SK-N-SH (cell line): ENCODE measurements at regions not wholly inside any gene's neighbourhood (a gene's known extent, or its start where the extent isn't known, plus 50 kb on each side); places are given as distances from the start of the nearest gene placed in this dataset.
A peak's percentile ranks its signal among the peaks of the same experiment; 100 is the strongest.

ENCODE experiments used
- CTCF ChIA-PET: fragments of 300-600, 350-600 bp; formaldehyde crosslinking; extraction: SDS; loops from one replicate; lab custom pipeline; 2021; lab: Yijun Ruan, JAX
- POLR2A ChIA-PET: fragments of 350-600 bp; sonication (Branson Sonifier 250); formaldehyde crosslinking; extraction: SDS; loops from one replicate; lab custom pipeline; 2020; ENCODE audit warnings: antibody characterized with exemption, inconsistent platforms; lab: Yijun Ruan, JAX
- DNase-seq: peaks from one replicate; pipeline ENCODE4 v3.0.0; 2012
- H2AFZ ChIP-seq: fragments of 200-600 bp; sonication (generic); 2 replicates; pipeline ENCODE4 v1.8.1; 2016; ENCODE audit warnings: antibody characterized with exemption, mild to moderate bottlenecking, low read depth
- H3F3A ChIP-seq: fragments of 200-600 bp; sonication (generic); replicated peaks from 2 replicates; pipeline ENCODE3; 2016; ENCODE audit warnings: antibody characterized with exemption, mild to moderate bottlenecking; ENCODE audit not compliant: insufficient read depth
- H3K27ac ChIP-seq, 2 experiments: fragments of 200-500 bp in 1 of 2; fragments of 200-600 bp in 1 of 2; sonication (Bioruptor generic) in 1 of 2; sonication (generic), shearing (Covaris generic) in 1 of 2; 2 replicates each; pipeline versions ENCODE4 v1.5.1 to v1.6.1; 2014 to 2016; ENCODE audit warnings: low read depth in 2 of 2, inconsistent platforms in 1 of 2, low read length in 1 of 2, mild to moderate bottlenecking in 1 of 2, mixed read lengths in 1 of 2
- H3K27me3 ChIP-seq: fragments of 200-600 bp; sonication (generic), shearing (Covaris generic); 2 replicates; pipeline ENCODE4 v1.6.1; 2016; ENCODE audit warnings: mixed run types; ENCODE audit not compliant: insufficient read depth
- H3K36me3 ChIP-seq, 2 experiments: fragments of 200-500 bp in 1 of 2; fragments of 200-600 bp in 1 of 2; sonication (Bioruptor generic) in 1 of 2; sonication (generic) in 1 of 2; replicated peaks in 1 of 2; 2 replicates each; pipeline versions ENCODE3 to v1.5.1; 2014 to 2016; ENCODE audit warnings: low read length in 1 of 2, mild to moderate bottlenecking in 1 of 2; ENCODE audit not compliant: insufficient read depth in 2 of 2, control insufficient read depth in 1 of 2
- H3K4me1 ChIP-seq, 2 experiments: fragments of 200-500 bp in 1 of 2; fragments of 200-600 bp in 1 of 2; sonication (Bioruptor generic) in 1 of 2; sonication (generic), shearing (Covaris generic) in 1 of 2; 2 replicates each; pipeline versions ENCODE4 v1.5.1 to v1.6.1; 2014 to 2016; ENCODE audit warnings: low read depth in 1 of 2, low read length in 1 of 2, mixed run types in 1 of 2; ENCODE audit not compliant: insufficient read depth in 2 of 2, control insufficient read depth in 1 of 2
- H3K4me2 ChIP-seq: fragments of 200-600 bp; sonication (generic), shearing (Covaris generic); 2 replicates; pipeline ENCODE4 v1.6.1; 2017; ENCODE audit warnings: mixed run types
- H3K4me3 ChIP-seq, 2 experiments: fragments of 200-500 bp in 1 of 2; fragments of 200-600 bp in 1 of 2; sonication (Bioruptor generic) in 1 of 2; sonication (generic), shearing (Covaris generic) in 1 of 2; 2 replicates each; pipeline versions ENCODE4 v1.5.1 to v1.8.1; 2014 to 2016; ENCODE audit warnings: low read depth in 2 of 2, inconsistent platforms in 1 of 2, low read length in 1 of 2, mild to moderate bottlenecking in 1 of 2, mixed read lengths in 1 of 2, moderate library complexity in 1 of 2
- H3K79me2 ChIP-seq: fragments of 200-600 bp; sonication (generic); 2 replicates; pipeline ENCODE4 v1.8.1; 2017; ENCODE audit warnings: mild to moderate bottlenecking; ENCODE audit not compliant: insufficient read depth
- H3K9ac ChIP-seq: fragments of 200-600 bp; sonication (generic); 2 replicates; pipeline ENCODE4 v1.6.1; 2017; ENCODE audit warnings: mixed run types
- H3K9me2 ChIP-seq: fragments of 200-600 bp; sonication (generic); 2 replicates; pipeline ENCODE4 v1.6.1; 2017; ENCODE audit warnings: mixed run types
- H3K9me3 ChIP-seq: fragments of 200-600 bp; sonication (generic); 2 replicates; pipeline ENCODE4 v1.6.1; 2017; ENCODE audit warnings: mixed run types, mild to moderate bottlenecking, moderate library complexity
- H4K20me1 ChIP-seq: fragments of 200-600 bp; sonication (generic); 2 replicates; pipeline ENCODE4 v1.6.1; 2017; ENCODE audit warnings: mild to moderate bottlenecking, mixed run types; ENCODE audit not compliant: insufficient read depth
- ELF1 ChIP-seq: IDR thresholded peaks from 2 replicates; pipeline ENCODE4 v1.4.0; 2012
- EZH2phosphoT487 ChIP-seq: fragments of 200-600 bp; sonication (generic); IDR thresholded peaks from 2 replicates; pipeline ENCODE4 v1.6.1; 2017; ENCODE audit warnings: low read depth, mixed run types, mild to moderate bottlenecking, antibody characterized with exemption, moderate library complexity, borderline replicate concordance
- FOXM1 ChIP-seq: IDR thresholded peaks from 2 replicates; pipeline ENCODE4 v1.4.0; 2012; ENCODE audit warnings: low read depth, mild to moderate bottlenecking
- GABPA ChIP-seq: IDR thresholded peaks from 2 replicates; pipeline ENCODE4 v1.4.0; 2012; ENCODE audit warnings: low read depth, mild to moderate bottlenecking
- MXI1 ChIP-seq: IDR thresholded peaks from 2 replicates; pipeline ENCODE4 v1.6.1; 2012; ENCODE audit warnings: mild to moderate bottlenecking, low read depth, low read length, improper control_type of control experiment
- NFIC ChIP-seq: IDR thresholded peaks from 2 replicates; pipeline ENCODE4 v1.4.0; 2012; ENCODE audit warnings: borderline replicate concordance
- POLR2AphosphoS5 ChIP-seq: IDR thresholded peaks from 2 replicates; pipeline ENCODE4 v1.6.1; 2012; ENCODE audit warnings: low read depth, low read length
- RCOR1 ChIP-seq: fragments of 150-350 bp; IDR thresholded peaks from 2 replicates; pipeline ENCODE4 v1.6.1; 2017; ENCODE audit warnings: antibody characterized with exemption, low read length
- SMC3 ChIP-seq: IDR thresholded peaks from 2 replicates; pipeline ENCODE4 v1.6.1; 2012; ENCODE audit warnings: low read depth, low read length, improper control_type of control experiment
- TAF1 ChIP-seq: IDR thresholded peaks from 2 replicates; pipeline ENCODE4 v1.6.1; 2012; ENCODE audit warnings: low read depth, mild to moderate bottlenecking, low read length, moderate library complexity, borderline replicate concordance
- TCF12 ChIP-seq: IDR thresholded peaks from 2 replicates; pipeline ENCODE4 v1.4.0; 2012
- YY1 ChIP-seq: IDR thresholded peaks from 2 replicates; pipeline ENCODE4 v1.4.0; 2012; ENCODE audit warnings: low read depth, mild to moderate bottlenecking
- WGBS: methylation state at CpG from one replicate; pipeline ENCODE4 v1.1.6; 2017; ENCODE audit warnings: low lambda C conversion rate; 5-methylcytosine and 5-hydroxymethylcytosine counted together
- TF ChIP-seq, protein P1 (sequence below): IDR thresholded peaks from 2 replicates; pipeline ENCODE4 v1.4.0; 2012; ENCODE audit warnings: low read depth
- TF ChIP-seq, protein P2 (sequence below): IDR thresholded peaks from 2 replicates; pipeline ENCODE4 v1.4.0; 2012; ENCODE audit warnings: low read depth, borderline replicate concordance
- TF ChIP-seq, protein P3 (sequence below): IDR thresholded peaks from 2 replicates; pipeline ENCODE4; 2012
- TF ChIP-seq, protein P4 (sequence below): fragments of 200-600 bp; sonication (generic); IDR thresholded peaks from 2 replicates; pipeline ENCODE4 v1.6.1; 2017; ENCODE audit warnings: antibody characterized with exemption, mild to moderate bottlenecking, moderate library complexity
- TF ChIP-seq, protein P5 (sequence below): IDR thresholded peaks from 2 replicates; pipeline ENCODE4 v1.4.0; 2012; ENCODE audit warnings: low read depth, borderline replicate concordance

DNA sequence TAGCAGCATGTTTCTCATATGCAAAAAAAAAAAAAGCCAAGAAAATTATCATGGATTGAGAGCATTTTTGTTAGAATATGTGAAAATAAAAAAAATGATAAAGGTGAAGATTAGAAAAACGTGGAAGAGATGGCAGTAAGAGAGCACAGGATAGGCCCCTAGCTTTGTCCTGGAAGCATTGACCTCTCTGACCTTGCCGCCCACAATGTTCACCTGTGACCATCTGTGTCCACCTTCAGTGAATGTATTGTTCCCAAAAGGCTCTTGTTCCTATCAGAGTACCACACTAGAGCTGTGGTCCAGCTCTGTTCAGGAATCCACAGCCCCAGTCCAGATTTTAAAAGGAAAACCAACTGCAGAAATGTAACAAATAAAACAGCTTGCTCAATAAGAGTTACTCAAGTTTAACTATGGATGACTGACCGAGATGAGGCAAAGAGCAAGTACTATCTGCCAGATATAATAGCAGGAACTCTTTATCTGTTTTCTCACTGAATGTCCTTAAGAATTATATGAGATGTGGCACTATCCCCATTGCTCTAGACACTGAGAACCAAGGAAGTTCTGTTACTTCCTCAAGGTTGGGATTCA, 287.7 kb upstream of the STXBP5 start:
- H3K4me1 ChIP-seq: peaks cover 19 to 21% of the 10 kb centered on the region in 2 experiments; a peak in 3 of 4 replicates
- ChIA-PET POLR2A (no interaction called here), CTCF (no interaction called here)
- H3K4me2 ChIP-seq: no peak overlapping the region
- TF ChIP-seq NFIC (no peak), SMC3 (no peak), ELF1 (no peak), YY1 (no peak), TCF12 (no peak), EZH2phosphoT487 (no peak), GABPA (no peak), POLR2AphosphoS5 (no peak)
- TF ChIP-seq, protein P1, sequence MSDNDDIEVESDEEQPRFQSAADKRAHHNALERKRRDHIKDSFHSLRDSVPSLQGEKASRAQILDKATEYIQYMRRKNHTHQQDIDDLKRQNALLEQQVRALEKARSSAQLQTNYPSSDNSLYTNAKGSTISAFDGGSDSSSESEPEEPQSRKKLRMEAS: no peak
- H3F3A ChIP-seq: peaks cover 36% of the 10 kb centered on the region
- DNase-seq: no peak
- 94% methylated on average over 3 of the region's 3 CpGs for WGBS
- peaks cover 3% of the 10 kb centered on the region; the same call in 1 of the 2 replicates for H3K79me2 ChIP-seq
- no peaks in the 10 kb centered on the region for H4K20me1 ChIP-seq
- H3K4me3 ChIP-seq: no peak overlapping the region
- peak overlapping the region; percentile 52; the same call in 1 of the 2 replicates for H2AFZ ChIP-seq
- H3K27ac ChIP-seq: peak overlapping the region; percentile 97 to 100; a peak in 3 of 4 replicates
- H3K27me3 ChIP-seq: no peaks in the 10 kb centered on the region
- H3K9ac ChIP-seq: no peak overlapping the region
- no peaks in the 10 kb centered on the region for H3K9me3 ChIP-seq
- H3K36me3 ChIP-seq: no peaks in the 10 kb centered on the region
- H3K9me2 ChIP-seq: no peaks in the 10 kb centered on the region

DNA sequence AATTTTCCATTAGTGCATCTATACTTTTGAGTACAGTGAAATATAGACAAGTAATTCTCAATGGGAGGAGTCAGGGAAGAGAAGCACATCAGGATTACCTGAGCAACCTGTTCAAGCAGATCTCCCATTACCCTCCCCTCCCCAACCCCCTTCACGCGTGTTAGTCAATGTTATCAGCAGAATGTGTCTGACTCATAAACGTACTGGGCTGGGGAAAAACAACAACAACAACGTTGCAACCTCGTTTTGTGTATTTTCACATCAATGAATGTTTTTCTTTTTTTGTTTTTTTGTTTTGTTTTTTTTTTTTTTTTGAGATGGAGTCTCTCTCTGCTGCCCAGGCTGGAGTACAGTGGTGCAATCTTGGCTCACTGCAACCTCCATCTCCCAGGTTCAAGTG, 287.0 kb upstream of the STXBP5 start:
- no peaks in the 10 kb centered on the region for H3K36me3 ChIP-seq
- peaks cover 19 to 21% of the 10 kb centered on the region in 2 experiments; a peak in 3 of 4 replicates for H3K4me1 ChIP-seq
- no peak overlapping the region for H3K4me3 ChIP-seq
- DNase-seq: no peak
- no peaks in the 10 kb centered on the region for H3K9me2 ChIP-seq
- H3K9me3 ChIP-seq: no peaks in the 10 kb centered on the region
- H2AFZ ChIP-seq: no peak overlapping the region
- no peak overlapping the region for H3K4me2 ChIP-seq
- ChIA-PET CTCF (no interaction called here), POLR2A (no interaction called here)
- TF ChIP-seq, protein P2, sequence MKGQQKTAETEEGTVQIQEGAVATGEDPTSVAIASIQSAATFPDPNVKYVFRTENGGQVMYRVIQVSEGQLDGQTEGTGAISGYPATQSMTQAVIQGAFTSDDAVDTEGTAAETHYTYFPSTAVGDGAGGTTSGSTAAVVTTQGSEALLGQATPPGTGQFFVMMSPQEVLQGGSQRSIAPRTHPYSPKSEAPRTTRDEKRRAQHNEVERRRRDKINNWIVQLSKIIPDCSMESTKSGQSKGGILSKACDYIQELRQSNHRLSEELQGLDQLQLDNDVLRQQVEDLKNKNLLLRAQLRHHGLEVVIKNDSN: no peak
- no peak for TF ChIP-seq NFIC
- no peak for TF ChIP-seq MXI1
- no peak for TF ChIP-seq YY1
- TF ChIP-seq, protein P3, sequence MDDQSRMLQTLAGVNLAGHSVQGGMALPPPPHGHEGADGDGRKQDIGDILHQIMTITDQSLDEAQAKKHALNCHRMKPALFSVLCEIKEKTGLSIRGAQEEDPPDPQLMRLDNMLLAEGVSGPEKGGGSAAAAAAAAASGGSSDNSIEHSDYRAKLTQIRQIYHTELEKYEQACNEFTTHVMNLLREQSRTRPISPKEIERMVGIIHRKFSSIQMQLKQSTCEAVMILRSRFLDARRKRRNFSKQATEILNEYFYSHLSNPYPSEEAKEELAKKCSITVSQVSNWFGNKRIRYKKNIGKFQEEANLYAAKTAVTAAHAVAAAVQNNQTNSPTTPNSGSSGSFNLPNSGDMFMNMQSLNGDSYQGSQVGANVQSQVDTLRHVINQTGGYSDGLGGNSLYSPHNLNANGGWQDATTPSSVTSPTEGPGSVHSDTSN: no peak
- no peak for TF ChIP-seq FOXM1
- no peak for TF ChIP-seq TAF1
- TF ChIP-seq, protein P4, sequence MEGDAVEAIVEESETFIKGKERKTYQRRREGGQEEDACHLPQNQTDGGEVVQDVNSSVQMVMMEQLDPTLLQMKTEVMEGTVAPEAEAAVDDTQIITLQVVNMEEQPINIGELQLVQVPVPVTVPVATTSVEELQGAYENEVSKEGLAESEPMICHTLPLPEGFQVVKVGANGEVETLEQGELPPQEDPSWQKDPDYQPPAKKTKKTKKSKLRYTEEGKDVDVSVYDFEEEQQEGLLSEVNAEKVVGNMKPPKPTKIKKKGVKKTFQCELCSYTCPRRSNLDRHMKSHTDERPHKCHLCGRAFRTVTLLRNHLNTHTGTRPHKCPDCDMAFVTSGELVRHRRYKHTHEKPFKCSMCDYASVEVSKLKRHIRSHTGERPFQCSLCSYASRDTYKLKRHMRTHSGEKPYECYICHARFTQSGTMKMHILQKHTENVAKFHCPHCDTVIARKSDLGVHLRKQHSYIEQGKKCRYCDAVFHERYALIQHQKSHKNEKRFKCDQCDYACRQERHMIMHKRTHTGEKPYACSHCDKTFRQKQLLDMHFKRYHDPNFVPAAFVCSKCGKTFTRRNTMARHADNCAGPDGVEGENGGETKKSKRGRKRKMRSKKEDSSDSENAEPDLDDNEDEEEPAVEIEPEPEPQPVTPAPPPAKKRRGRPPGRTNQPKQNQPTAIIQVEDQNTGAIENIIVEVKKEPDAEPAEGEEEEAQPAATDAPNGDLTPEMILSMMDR: no peak
- no peak for TF ChIP-seq RCOR1
- TF ChIP-seq, protein P5, sequence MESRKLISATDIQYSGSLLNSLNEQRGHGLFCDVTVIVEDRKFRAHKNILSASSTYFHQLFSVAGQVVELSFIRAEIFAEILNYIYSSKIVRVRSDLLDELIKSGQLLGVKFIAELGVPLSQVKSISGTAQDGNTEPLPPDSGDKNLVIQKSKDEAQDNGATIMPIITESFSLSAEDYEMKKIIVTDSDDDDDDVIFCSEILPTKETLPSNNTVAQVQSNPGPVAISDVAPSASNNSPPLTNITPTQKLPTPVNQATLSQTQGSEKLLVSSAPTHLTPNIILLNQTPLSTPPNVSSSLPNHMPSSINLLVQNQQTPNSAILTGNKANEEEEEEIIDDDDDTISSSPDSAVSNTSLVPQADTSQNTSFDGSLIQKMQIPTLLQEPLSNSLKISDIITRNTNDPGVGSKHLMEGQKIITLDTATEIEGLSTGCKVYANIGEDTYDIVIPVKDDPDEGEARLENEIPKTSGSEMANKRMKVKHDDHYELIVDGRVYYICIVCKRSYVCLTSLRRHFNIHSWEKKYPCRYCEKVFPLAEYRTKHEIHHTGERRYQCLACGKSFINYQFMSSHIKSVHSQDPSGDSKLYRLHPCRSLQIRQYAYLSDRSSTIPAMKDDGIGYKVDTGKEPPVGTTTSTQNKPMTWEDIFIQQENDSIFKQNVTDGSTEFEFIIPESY: no peak
- H3K79me2 ChIP-seq: no peaks in the 10 kb centered on the region
- H3K27ac ChIP-seq: no peak overlapping the region
- no peaks in the 10 kb centered on the region for H4K20me1 ChIP-seq
- H3K9ac ChIP-seq: no peak overlapping the region
- peaks cover 36% of the 10 kb centered on the region for H3F3A ChIP-seq
- 94% methylated on average over 5 of the region's 5 CpGs for WGBS
- no peaks in the 10 kb centered on the region for H3K27me3 ChIP-seq
